Neural cell (in vitro differentiated cells): ENCODE measurements at regions not wholly inside any gene's neighbourhood (a gene's known extent, or its start where the extent isn't known, plus 50 kb on each side); places are given as distances from the start of the nearest gene placed in this dataset.

Source experiments
- CTCF ChIP-seq: fragments of 450-650 bp; IDR thresholded peaks from 2 replicates; pipeline ENCODE4 v1.5.1; 2014; ENCODE audit warnings: antibody characterized with exemption, mild to moderate bottlenecking, moderate library complexity; ENCODE audit not compliant: poor library complexity, severe bottlenecking
- EZH2 ChIP-seq: fragments of 200-600, 300-800 bp; shearing (Covaris generic), sonication (generic); IDR thresholded peaks from 2 replicates; pipeline ENCODE4 v1.6.1; 2014; ENCODE audit warnings: antibody characterized with exemption, low read length, borderline replicate concordance, mild to moderate bottlenecking; ENCODE audit not compliant: insufficient read depth, poor library complexity, severe bottlenecking
- MXI1 ChIP-seq: fragments of 450-650 bp; conservative IDR thresholded peaks from 2 replicates; pipeline ENCODE4 v1.6.1; 2014; ENCODE audit warnings: antibody characterized with exemption, mild to moderate bottlenecking; ENCODE audit not compliant: poor library complexity, severe bottlenecking
- POLR2AphosphoS5 ChIP-seq: IDR thresholded peaks from 2 replicates; pipeline ENCODE4 v1.6.1; 2012
- TAF1 ChIP-seq: IDR thresholded peaks from 2 replicates; pipeline ENCODE4 v1.6.1; 2012; ENCODE audit warnings: low read depth

- TF ChIP-seq CTCF (no peak), MXI1 (no peak), EZH2 (no peak), TAF1 (no peak), POLR2AphosphoS5 (no peak)
Measured at GRCh38 chr20:24782301-24782700, 166.8 kb upstream of the CST7 start.
